ENCODE measurements at regions not wholly inside any gene's neighbourhood (a gene's known extent, or its start where the extent isn't known, plus 50 kb on each side); places are given as distances from the start of the nearest gene placed in this dataset.

GRCh38 chr20:19813846-19814640 lies 56.0 kb downstream of the RIN2 start:
- no peaks in the 10 kb centered on the region for H3K9me3 ChIP-seq (ENCODE audit: insufficient read depth, low read depth, low read length)
- no peak overlapping the region for H2AFZ ChIP-seq (ENCODE audit: low read length)
- no peaks in the 10 kb centered on the region for H3K4me1 ChIP-seq (ENCODE audit: insufficient read depth, low read length, poor library complexity, severe bottlenecking)
- H3K4me3 ChIP-seq (ENCODE audit: low read length, poor library complexity, severe bottlenecking) = no peak overlapping the region
- no peaks in the 10 kb centered on the region for H3K27me3 ChIP-seq (ENCODE audit: insufficient read depth, low read length, poor library complexity, severe bottlenecking)
- no peaks in the 10 kb centered on the region for H3K79me2 ChIP-seq (ENCODE audit: insufficient read depth, low read length)
- H3F3A ChIP-seq (ENCODE audit: low read depth) = no peaks in the 10 kb centered on the region
- no peak overlapping the region for H3K4me2 ChIP-seq (ENCODE audit: low read depth, low read length, poor library complexity, severe bottlenecking)
- H4K20me1 ChIP-seq (ENCODE audit: insufficient read depth, low read length, poor library complexity, severe bottlenecking) = no peaks in the 10 kb centered on the region
- TF ChIP-seq EZH2phosphoT487 (IDR thresholded peaks at IDR 0.05; ENCODE audit: borderline replicate concordance) (no peak), CTCF (conservative IDR thresholded peaks at IDR 0.05; ENCODE audit: low read length) (no peak)
- H3K9me2 ChIP-seq (replicated peaks; ENCODE audit: low read depth, low read length) = no peaks in the 10 kb centered on the region
- H3K36me3 ChIP-seq (ENCODE audit: insufficient read depth, low read length) = no peaks in the 10 kb centered on the region
- no peak overlapping the region for H3K9ac ChIP-seq (ENCODE audit: low read depth, low read length, poor library complexity, severe bottlenecking)

GRCh38 chr20:19815553-19815991 lies 57.5 kb downstream of the RIN2 start:
- H3K27me3 ChIP-seq (ENCODE audit: insufficient read depth, low read length, poor library complexity, severe bottlenecking) = no peaks in the 10 kb centered on the region
- no peaks in the 10 kb centered on the region for H3K4me1 ChIP-seq (ENCODE audit: insufficient read depth, low read length, poor library complexity, severe bottlenecking)
- H3K9me2 ChIP-seq (replicated peaks; ENCODE audit: low read depth, low read length) = no peaks in the 10 kb centered on the region
- no peaks in the 10 kb centered on the region for H3K36me3 ChIP-seq (ENCODE audit: insufficient read depth, low read length)
- no peaks in the 10 kb centered on the region for H4K20me1 ChIP-seq (ENCODE audit: insufficient read depth, low read length, poor library complexity, severe bottlenecking)
- H3K4me3 ChIP-seq (ENCODE audit: low read length, poor library complexity, severe bottlenecking) = no peak overlapping the region
- no peaks in the 10 kb centered on the region for H3F3A ChIP-seq (ENCODE audit: low read depth)
- no peaks in the 10 kb centered on the region for H3K79me2 ChIP-seq (ENCODE audit: insufficient read depth, low read length)
- no peak for TF ChIP-seq EZH2phosphoT487 (IDR thresholded peaks at IDR 0.05; ENCODE audit: borderline replicate concordance)
- no peak for TF ChIP-seq CTCF (conservative IDR thresholded peaks at IDR 0.05; ENCODE audit: low read length)
- no peak overlapping the region for H2AFZ ChIP-seq (ENCODE audit: low read length)
- H3K9me3 ChIP-seq (ENCODE audit: insufficient read depth, low read depth, low read length) = no peaks in the 10 kb centered on the region
- no peak overlapping the region for H3K9ac ChIP-seq (ENCODE audit: low read depth, low read length, poor library complexity, severe bottlenecking)
- H3K4me2 ChIP-seq (ENCODE audit: low read depth, low read length, poor library complexity, severe bottlenecking) = no peak overlapping the region

- H3K36me3 ChIP-seq (ENCODE audit: insufficient read depth, low read length) = no peaks in the 10 kb centered on the region
- no peaks in the 10 kb centered on the region for H4K20me1 ChIP-seq (ENCODE audit: insufficient read depth, low read length, poor library complexity, severe bottlenecking)
- H2AFZ ChIP-seq (ENCODE audit: low read length) = no peak overlapping the region
- no peak overlapping the region for H3K4me2 ChIP-seq (ENCODE audit: low read depth, low read length, poor library complexity, severe bottlenecking)
- H3K79me2 ChIP-seq (ENCODE audit: insufficient read depth, low read length) = no peaks in the 10 kb centered on the region
- no peaks in the 10 kb centered on the region for H3K27me3 ChIP-seq (ENCODE audit: insufficient read depth, low read length, poor library complexity, severe bottlenecking)
- H3K4me3 ChIP-seq (ENCODE audit: low read length, poor library complexity, severe bottlenecking) = no peak overlapping the region
- no peaks in the 10 kb centered on the region for H3K9me3 ChIP-seq (ENCODE audit: insufficient read depth, low read depth, low read length)
- H3F3A ChIP-seq (ENCODE audit: low read depth) = no peaks in the 10 kb centered on the region
- no peaks in the 10 kb centered on the region for H3K4me1 ChIP-seq (ENCODE audit: insufficient read depth, low read length, poor library complexity, severe bottlenecking)
- H3K9me2 ChIP-seq (replicated peaks; ENCODE audit: low read depth, low read length) = no peaks in the 10 kb centered on the region
- TF ChIP-seq EZH2phosphoT487 (IDR thresholded peaks at IDR 0.05; ENCODE audit: borderline replicate concordance) (no peak), CTCF (conservative IDR thresholded peaks at IDR 0.05; ENCODE audit: low read length) (no peak)
- no peak overlapping the region for H3K9ac ChIP-seq (ENCODE audit: low read depth, low read length, poor library complexity, severe bottlenecking)
These were observed 58.3 kb downstream of the RIN2 start for GRCh38 chr20:19816386-19816785.

Measured in Loucy (cell line).